Activated T-cell treated with anti-CD3 and anti-CD28 coated beads, Interleukin-2, amount 50 U/mL, for 48 hours (primary cell): ENCODE measurements at regions not wholly inside any gene's neighbourhood (a gene's known extent, or its start where the extent isn't known, plus 50 kb on each side); places are given as distances from the start of the nearest gene placed in this dataset.

Source experiments
- DNase-seq, 2 experiments: peaks; one replicate each; pipeline ENCODE4 v3.0.0-alpha.2; 2020

- DNase-seq = no peak
Measured at GRCh38 chr1:96025062-96025461, 696.5 kb upstream of the PTBP2 start.

- no peak for DNase-seq
Measured at GRCh38 chr1:96028071-96028470, 693.5 kb upstream of the PTBP2 start.

- DNase-seq = no peak
Measured at GRCh38 chr1:96030312-96030711, 691.3 kb upstream of the PTBP2 start.

GRCh38 chr1:96034006-96034405 is 687.6 kb upstream of the PTBP2 start:
- DNase-seq = no peak

GRCh38 chr1:96036763-96037162 is 684.8 kb upstream of the PTBP2 start:
- DNase-seq = no peak

GRCh38 chr1:96038636-96039035 is 682.9 kb upstream of the PTBP2 start:
- DNase-seq = no peak

DNA sequence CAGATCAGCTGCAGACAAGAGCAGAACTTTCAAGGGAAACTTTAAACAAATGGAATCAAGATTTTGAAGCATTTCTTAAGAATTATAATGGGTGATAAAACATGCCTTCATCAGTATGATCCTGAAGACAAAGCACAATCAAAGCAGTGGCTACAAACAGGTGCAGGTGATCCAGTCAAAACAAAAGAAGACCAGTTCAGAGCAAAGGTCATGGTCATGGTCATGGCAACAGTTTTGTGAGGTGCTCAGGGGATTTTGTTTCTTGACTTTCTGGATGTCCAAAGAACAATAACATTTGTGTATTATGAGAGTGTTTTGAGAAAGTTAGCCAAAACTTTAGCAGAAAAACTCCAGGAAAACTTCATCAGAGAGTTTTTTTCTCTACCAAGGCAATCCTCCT is 681.7 kb upstream of the PTBP2 start:
- DNase-seq = no peak

DNA sequence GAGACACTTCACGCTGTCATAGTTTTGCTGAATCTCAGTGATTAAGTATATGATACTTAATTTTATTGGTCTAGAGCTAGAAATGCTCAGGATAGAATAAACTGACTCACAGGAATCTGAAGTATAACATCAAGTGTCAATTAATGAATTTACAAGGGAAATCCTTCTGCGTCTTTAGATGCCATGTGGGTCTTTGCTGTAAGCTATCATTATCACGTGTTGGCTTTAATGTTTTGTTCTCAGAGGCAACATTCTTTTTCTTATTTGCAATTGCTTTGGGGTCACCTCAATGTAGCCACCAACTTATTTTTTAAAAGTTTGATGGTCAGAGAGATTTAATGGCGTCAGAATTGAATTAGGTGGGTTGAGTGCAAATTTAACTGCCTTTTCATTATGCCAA is 680.1 kb upstream of the PTBP2 start:
- no peak for DNase-seq

DNA sequence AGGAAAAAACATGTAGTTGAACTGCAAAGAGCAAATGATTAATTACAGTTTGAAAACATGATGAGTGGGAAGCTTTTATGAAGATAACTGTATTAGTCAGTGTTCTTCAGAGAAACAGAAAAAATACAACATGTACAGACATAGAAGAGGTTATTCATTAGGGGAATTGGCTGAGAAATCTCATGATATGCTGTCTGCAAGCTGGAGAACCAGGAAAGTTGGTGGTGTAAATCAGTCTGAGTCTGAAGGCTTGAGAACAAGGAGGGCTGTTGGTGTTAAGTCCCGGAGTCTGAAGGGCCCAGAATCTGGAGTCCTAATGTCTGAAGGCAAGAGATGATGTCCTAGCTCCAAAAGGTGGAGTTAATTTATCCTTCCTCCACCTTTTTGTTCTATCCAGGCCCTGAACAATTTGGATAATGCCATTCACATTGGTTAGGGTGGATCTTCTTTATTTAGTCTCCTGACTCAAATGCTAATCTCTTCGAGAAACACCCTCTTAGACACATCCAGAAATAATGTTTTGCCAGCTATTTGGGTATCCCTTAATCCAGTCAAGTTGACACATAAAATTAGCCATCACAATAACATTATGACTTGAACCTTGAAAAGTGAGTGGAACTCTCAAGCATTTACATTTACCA is 672.9 kb upstream of the PTBP2 start:
- no peak for DNase-seq

GRCh38 chr1:96049759-96050409 is 671.7 kb upstream of the PTBP2 start:
- DNase-seq = no peak

DNA sequence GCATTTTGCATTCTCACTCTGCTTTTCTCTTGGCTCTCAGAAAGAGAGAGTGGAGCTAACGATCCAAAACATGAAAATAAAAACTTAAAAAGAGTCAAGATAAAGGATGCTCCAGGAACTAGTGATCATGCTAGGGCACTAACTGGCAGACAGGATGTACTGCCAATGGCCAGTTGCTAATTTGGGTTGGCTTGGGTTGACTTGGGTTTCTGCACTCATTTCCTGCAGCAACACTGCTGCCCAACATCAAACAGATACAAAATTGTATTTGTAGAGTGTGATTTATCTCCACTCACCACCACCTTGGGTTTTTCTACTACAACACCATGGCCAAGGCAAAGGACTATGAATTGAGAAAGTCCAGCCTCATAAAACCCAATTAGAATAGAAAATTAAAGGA is 662.3 kb upstream of the PTBP2 start:
- DNase-seq = no peak

DNA sequence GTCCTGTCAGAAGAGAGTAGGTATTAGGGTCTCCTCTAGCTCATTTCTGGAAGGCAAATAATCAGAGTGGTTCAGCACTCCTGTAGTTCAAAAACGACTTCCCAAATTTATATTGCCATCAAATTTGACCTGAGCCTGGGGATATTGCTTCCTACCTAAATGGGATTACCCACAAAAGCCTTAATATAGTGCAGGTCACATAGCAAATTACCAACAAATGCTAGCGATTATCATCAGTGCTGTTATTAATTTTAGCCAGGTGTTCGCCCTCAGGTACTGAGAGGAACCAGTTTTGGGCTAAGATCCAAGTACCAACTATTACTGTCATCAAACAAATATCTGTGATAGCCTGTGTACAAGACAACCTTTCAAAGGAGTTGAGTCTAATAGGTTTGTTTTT is 661.8 kb upstream of the PTBP2 start:
- no peak for DNase-seq

DNA sequence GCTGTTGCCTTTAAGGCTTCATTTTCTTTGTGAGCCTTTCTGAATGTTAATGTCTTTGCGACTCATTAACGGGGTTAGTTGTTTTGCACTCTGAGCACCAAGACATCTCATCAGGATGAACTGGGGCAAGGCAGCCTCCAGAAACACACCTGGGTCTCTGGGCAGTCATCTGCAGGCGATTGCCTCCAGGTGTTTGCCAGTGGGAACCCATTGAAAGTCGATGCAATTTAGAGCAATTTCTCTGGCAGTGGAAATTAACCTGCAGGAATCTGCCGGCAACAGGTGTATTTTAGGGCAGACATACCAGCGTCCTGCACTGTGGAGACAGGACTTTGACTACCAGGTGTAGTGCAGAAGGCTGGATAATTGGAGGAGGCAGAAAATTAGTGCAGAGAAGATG is 661.0 kb upstream of the PTBP2 start:
- no peak for DNase-seq

GRCh38 chr1:96072021-96072420 is 649.6 kb upstream of the PTBP2 start:
- DNase-seq = no peak

DNA sequence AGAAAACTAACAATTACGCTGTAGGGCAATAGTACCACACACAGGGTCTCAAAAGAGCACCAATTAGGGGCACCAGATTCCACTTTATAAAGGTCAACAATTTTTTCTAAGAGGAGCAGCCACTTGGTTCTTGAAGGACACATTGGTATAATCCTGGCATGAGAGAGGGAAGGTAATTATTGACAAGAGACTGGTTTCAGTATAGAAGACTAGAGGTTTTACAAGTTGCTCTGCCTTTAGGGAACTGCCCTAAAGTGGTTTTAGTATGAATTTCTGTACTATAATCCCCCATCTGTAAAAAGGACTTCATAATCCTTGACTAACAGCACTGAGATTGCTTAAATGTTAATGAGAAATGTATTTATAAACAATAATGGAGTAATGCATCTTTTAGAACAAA is 648.5 kb upstream of the PTBP2 start:
- no peak for DNase-seq

- DNase-seq = no peak
Measured at GRCh38 chr1:96074422-96074821, 647.2 kb upstream of the PTBP2 start.

DNA sequence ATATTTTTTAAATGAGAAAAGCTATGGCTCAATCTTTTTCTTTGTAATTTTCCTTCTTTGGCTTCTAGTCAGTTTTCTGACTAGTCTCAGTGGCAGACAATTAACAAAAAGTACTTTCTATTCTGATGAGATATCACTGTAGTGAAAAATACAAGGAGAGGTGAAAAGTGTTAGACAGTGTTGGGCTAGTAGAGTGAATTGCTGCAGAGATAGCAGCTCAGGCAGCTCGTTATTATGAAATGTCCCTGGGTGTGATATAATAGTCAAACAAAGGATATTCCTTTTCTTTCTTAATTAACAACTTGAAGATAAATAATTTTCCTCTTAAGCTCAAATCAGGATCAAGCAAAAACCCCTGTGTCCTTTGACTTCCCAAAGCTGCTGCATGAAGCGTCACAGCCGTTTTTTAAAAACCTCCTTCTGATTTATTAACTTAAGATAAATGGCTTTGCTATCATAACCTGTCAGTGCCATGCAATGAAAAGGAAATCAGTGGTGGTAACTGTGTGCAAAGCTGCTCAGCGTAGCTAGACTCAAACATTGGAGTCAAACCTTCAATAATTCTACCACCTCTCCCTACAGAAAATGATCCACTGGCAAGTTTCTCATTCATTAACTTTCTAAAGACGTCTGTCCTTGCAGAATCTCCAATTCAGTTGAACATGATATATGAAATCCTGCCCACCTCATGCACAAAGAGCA is 646.6 kb upstream of the PTBP2 start:
- DNase-seq = no peak

DNA sequence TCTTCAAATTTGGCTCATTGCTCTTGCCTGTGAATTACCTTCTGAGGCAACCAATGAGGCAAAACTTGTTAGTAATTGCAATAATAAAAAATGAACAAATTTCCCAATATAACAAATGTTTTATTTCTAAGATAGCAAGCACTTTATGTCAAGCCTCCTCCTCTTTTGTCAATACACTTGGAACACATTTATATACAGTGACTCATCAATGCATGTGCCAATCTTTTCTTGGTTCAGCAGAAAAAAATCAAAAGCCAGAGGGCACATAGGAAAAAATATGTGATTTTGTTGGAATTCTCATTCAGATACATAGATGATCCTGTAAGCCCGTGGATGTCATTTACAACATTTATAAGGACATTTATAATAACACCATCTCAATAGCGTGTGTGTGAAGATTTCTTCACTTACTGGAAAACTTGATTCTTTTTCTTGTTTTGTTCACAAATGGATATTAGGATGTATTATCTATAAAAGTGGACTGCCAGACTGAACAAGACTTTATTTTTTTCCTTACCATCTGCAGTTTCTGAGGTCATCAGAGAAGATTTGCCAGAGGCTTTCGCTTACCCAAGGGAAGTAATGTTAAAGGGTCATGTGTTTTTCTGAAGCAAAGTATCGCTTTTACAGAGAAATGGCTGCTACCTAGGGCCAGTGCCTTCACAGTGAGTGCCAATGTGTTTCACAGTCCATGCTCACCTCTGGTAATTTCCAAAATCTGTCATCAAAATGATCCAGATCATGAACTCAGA is 645.7 kb upstream of the PTBP2 start:
- no peak for DNase-seq

GRCh38 chr1:96076589-96076988 is 645.0 kb upstream of the PTBP2 start:
- DNase-seq = no peak

GRCh38 chr1:96079581-96079980 is 642.0 kb upstream of the PTBP2 start:
- no peak for DNase-seq

- DNase-seq = no peak
Measured at GRCh38 chr1:96080925-96081324, 640.7 kb upstream of the PTBP2 start.

GRCh38 chr1:96087719-96088118 is 633.9 kb upstream of the PTBP2 start:
- DNase-seq = no peak

- no peak for DNase-seq
Measured at GRCh38 chr1:96090134-96090533, 631.5 kb upstream of the PTBP2 start.
